ENCODE measurements at regions not wholly inside any gene's neighbourhood (a gene's known extent, or its start where the extent isn't known, plus 50 kb on each side); places are given as distances from the start of the nearest gene placed in this dataset.

DNA sequence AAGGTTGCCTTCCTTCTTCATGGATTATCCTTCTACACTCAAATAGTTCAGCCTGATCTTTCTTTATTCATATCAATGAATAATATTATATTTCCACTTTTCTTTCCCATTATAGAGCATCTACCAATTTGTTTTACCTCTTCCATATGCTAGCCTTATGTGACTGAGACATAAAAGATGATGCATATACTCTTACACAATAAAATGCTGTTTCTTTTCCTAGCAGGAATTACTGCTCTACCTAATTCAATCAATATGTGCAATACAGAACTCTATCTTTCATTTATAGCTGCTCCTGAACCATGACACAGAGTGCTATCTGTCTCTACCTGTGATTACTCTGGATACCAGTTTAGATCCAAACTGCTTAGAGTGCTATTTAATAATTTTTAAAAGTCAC is 2334.0 kb downstream of the PCDH7 start:
- no peak for DNase-seq (ENCODE audit: low read depth in 2 of 2)
- Histone ChIP-seq H3K36me3 (ENCODE audit: control insufficient read depth, insufficient read depth, low read length) (no peaks in the 10 kb centered on the region), H3K79me2 (ENCODE audit: control insufficient read depth, insufficient read depth, low read length) (no peaks in the 10 kb centered on the region), H3K27ac (ENCODE audit: insufficient read depth, low read length) (no peak overlapping the region), H3K4me3 (replicated peaks in 1 of 4; ENCODE audit: control extremely low read depth in 1 of 4, insufficient read depth in 1 of 4, low read depth in 3 of 4, low read length in 4 of 4) (no peak overlapping the region), H3K4me2 (ENCODE audit: extremely low read depth, insufficient read depth, low read length) (no peak overlapping the region), H3K4me1 (ENCODE audit: control insufficient read depth, extremely low read depth, insufficient read depth, low read length) (no peaks in the 10 kb centered on the region), H3K9ac (ENCODE audit: insufficient read depth, low read length) (no peak overlapping the region), H3K27me3 (ENCODE audit: control insufficient read depth, insufficient read depth, low read length) (no peaks in the 10 kb centered on the region), H2AFZ (ENCODE audit: low read length) (no peak overlapping the region), H3K9me3 (ENCODE audit: control insufficient read depth, insufficient read depth, low read depth, low read length) (no peaks in the 10 kb centered on the region), H4K20me1 (ENCODE audit: control insufficient read depth, extremely low read depth, insufficient read depth, low read length) (no peaks in the 10 kb centered on the region)
- TF ChIP-seq, protein P1, sequence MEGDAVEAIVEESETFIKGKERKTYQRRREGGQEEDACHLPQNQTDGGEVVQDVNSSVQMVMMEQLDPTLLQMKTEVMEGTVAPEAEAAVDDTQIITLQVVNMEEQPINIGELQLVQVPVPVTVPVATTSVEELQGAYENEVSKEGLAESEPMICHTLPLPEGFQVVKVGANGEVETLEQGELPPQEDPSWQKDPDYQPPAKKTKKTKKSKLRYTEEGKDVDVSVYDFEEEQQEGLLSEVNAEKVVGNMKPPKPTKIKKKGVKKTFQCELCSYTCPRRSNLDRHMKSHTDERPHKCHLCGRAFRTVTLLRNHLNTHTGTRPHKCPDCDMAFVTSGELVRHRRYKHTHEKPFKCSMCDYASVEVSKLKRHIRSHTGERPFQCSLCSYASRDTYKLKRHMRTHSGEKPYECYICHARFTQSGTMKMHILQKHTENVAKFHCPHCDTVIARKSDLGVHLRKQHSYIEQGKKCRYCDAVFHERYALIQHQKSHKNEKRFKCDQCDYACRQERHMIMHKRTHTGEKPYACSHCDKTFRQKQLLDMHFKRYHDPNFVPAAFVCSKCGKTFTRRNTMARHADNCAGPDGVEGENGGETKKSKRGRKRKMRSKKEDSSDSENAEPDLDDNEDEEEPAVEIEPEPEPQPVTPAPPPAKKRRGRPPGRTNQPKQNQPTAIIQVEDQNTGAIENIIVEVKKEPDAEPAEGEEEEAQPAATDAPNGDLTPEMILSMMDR (conservative IDR thresholded peaks at IDR 0.05 in 1 of 2, IDR thresholded peaks at IDR 0.05 in 1 of 2; ENCODE audit: low read depth in 1 of 2, low read length in 2 of 2): no peak
- TF ChIP-seq EZH2 (IDR thresholded peaks at IDR 0.05; ENCODE audit: low read length, missing control alignments): no peak

DNA sequence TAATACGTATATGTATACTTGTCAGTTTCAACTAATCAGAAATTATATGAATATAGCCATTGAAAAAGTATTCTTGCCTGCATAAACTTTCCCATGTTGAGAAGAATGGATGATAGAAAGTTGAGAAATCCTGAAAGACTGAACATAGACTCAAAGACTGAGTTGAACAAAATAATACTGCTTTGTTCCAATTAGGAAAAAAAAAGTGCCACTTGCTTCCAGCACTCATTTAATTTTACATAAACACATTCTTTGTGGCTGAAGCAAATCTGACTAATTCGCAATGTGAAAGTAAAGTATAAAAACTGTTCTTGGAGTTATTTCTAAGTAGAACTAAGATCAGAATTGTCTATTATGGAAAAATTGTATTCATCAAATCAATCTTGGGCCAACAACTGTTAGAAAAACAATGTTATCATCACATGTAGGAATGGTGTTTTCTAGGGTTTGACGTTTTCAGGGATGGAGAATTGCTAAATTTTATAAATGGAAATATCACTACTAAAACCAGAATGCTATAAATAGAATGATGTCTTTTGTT is 2334.6 kb downstream of the PCDH7 start:
- Histone ChIP-seq H3K4me3 (replicated peaks in 1 of 4; ENCODE audit: control extremely low read depth in 1 of 4, insufficient read depth in 1 of 4, low read depth in 3 of 4, low read length in 4 of 4) (no peak overlapping the region), H4K20me1 (ENCODE audit: control insufficient read depth, extremely low read depth, insufficient read depth, low read length) (no peaks in the 10 kb centered on the region), H3K27me3 (ENCODE audit: control insufficient read depth, insufficient read depth, low read length) (no peaks in the 10 kb centered on the region), H3K27ac (ENCODE audit: insufficient read depth, low read length) (no peak overlapping the region), H3K4me2 (ENCODE audit: extremely low read depth, insufficient read depth, low read length) (peak overlapping the region; percentile 10), H3K36me3 (ENCODE audit: control insufficient read depth, insufficient read depth, low read length) (no peaks in the 10 kb centered on the region), H3K9me3 (ENCODE audit: control insufficient read depth, insufficient read depth, low read depth, low read length) (no peaks in the 10 kb centered on the region), H3K4me1 (ENCODE audit: control insufficient read depth, extremely low read depth, insufficient read depth, low read length) (no peaks in the 10 kb centered on the region), H2AFZ (ENCODE audit: low read length) (no peak overlapping the region), H3K79me2 (ENCODE audit: control insufficient read depth, insufficient read depth, low read length) (no peaks in the 10 kb centered on the region), H3K9ac (ENCODE audit: insufficient read depth, low read length) (no peak overlapping the region)
- peak in 1 of 2 donors; percentile 56 for DNase-seq (ENCODE audit: low read depth in 2 of 2)
- TF ChIP-seq, protein P1 (conservative IDR thresholded peaks at IDR 0.05 in 1 of 2, IDR thresholded peaks at IDR 0.05 in 1 of 2; ENCODE audit: low read depth in 1 of 2, low read length in 2 of 2): no peak
- no peak for TF ChIP-seq EZH2 (IDR thresholded peaks at IDR 0.05; ENCODE audit: low read length, missing control alignments)

DNA sequence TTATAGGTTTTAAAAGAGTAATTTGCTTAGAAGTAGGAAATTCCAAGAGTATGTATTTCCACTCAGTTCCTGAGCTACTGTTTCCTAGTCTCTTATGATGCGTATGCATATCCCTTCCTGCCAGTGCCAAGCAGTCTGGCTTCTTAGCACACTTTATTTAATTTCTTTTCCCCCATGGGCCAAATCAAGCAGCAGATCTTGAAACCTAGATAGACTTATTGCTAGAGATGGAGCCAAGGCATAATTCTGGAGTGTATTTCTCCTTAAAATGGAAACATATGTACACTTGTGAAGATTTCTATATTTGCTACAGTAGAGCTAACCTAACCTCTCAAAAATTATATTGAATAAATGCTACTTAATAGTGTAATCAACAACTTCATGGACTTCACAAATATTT is 2337.6 kb downstream of the PCDH7 start:
- Histone ChIP-seq H2AFZ (ENCODE audit: low read length) (no peak overlapping the region), H3K27me3 (ENCODE audit: control insufficient read depth, insufficient read depth, low read length) (no peaks in the 10 kb centered on the region), H3K9ac (ENCODE audit: insufficient read depth, low read length) (no peak overlapping the region), H3K9me3 (ENCODE audit: control insufficient read depth, insufficient read depth, low read depth, low read length) (no peaks in the 10 kb centered on the region), H4K20me1 (ENCODE audit: control insufficient read depth, extremely low read depth, insufficient read depth, low read length) (no peaks in the 10 kb centered on the region), H3K4me3 (replicated peaks in 1 of 4; ENCODE audit: control extremely low read depth in 1 of 4, insufficient read depth in 1 of 4, low read depth in 3 of 4, low read length in 4 of 4) (no peak overlapping the region), H3K36me3 (ENCODE audit: control insufficient read depth, insufficient read depth, low read length) (no peaks in the 10 kb centered on the region), H3K79me2 (ENCODE audit: control insufficient read depth, insufficient read depth, low read length) (no peaks in the 10 kb centered on the region), H3K4me2 (ENCODE audit: extremely low read depth, insufficient read depth, low read length) (no peak overlapping the region), H3K27ac (ENCODE audit: insufficient read depth, low read length) (no peak overlapping the region), H3K4me1 (ENCODE audit: control insufficient read depth, extremely low read depth, insufficient read depth, low read length) (no peaks in the 10 kb centered on the region)
- TF ChIP-seq, protein P1 (conservative IDR thresholded peaks at IDR 0.05 in 1 of 2, IDR thresholded peaks at IDR 0.05 in 1 of 2; ENCODE audit: low read depth in 1 of 2, low read length in 2 of 2): no peak
- no peak for TF ChIP-seq EZH2 (IDR thresholded peaks at IDR 0.05; ENCODE audit: low read length, missing control alignments)
- DNase-seq (ENCODE audit: low read depth in 2 of 2): no peak

Data from fibroblast of lung (primary cell).